Right ventricle myocardium superior (tissue), 1 donor: ENCODE measurements at regions not wholly inside any gene's neighbourhood (a gene's known extent, or its start where the extent isn't known, plus 50 kb on each side); places are given as distances from the start of the nearest gene placed in this dataset.
"Not testable (repeated sequence)": the region's sequence is repeated elsewhere in the genome, so short reads cannot be mapped to it uniquely, and the experiment has no call there.

Source experiments
- ATAC-seq: fragments of 200-7000 bp; cut with Tn5 transposase; one replicate; pipeline ENCODE4 v1.9.1; 2020; ENCODE audit warnings: mild to moderate bottlenecking; ENCODE audit not compliant: poor library complexity
- DNase-seq: peaks from one replicate; pipeline ENCODE4 v3.0.0-alpha.2; 2020
- intact Hi-C: fragments of 100-400 bp; cut with DNase I; formaldehyde crosslinking; loops from one replicate; pipeline ENCODE4 v1.11.2; 2022
- donor health status: DM: no; HTN: yes; CAD: no; lungs with severe emphysema.

GRCh38 chrY:24442108-24442507 is 175.7 kb upstream of the BPY2B start:
- ATAC-seq, DNase-seq, intact Hi-C loops: not testable (repeated sequence)

GRCh38 chrY:24452521-24453234 is 165.1 kb upstream of the BPY2B start:
- DNase-seq, intact Hi-C loops: not testable (repeated sequence)
- ATAC-seq: peak; percentile 80

- intact Hi-C loops, ATAC-seq, DNase-seq: not testable (repeated sequence)
These were observed 160.2 kb upstream of the BPY2B start for GRCh38 chrY:24457603-24458002.

GRCh38 chrY:24458161-24458560 is 159.6 kb upstream of the BPY2B start:
- DNase-seq, intact Hi-C loops: not testable (repeated sequence)
- peak; percentile 56 for ATAC-seq

- DNase-seq, intact Hi-C loops: not testable (repeated sequence)
- peak; percentile 91 for ATAC-seq
These were observed 155.5 kb upstream of the BPY2B start for GRCh38 chrY:24462338-24462737.
